HFFc6 (cell line): ENCODE measurements at regions not wholly inside any gene's neighbourhood (a gene's known extent, or its start where the extent isn't known, plus 50 kb on each side); places are given as distances from the start of the nearest gene placed in this dataset.

Experiments
- DNase-seq: peaks from one replicate; pipeline ENCODE4 v3.0.0-alpha.2; 2018
- H3K27ac Mint-ChIP-seq: 2 replicates; pipeline ENCODE4 v1.8.0; 2020; ENCODE audit warnings: mild to moderate bottlenecking, mixed read lengths
- H3K27me3 Mint-ChIP-seq: 2 replicates; pipeline ENCODE4 v1.8.0; 2021; ENCODE audit warnings: mild to moderate bottlenecking, moderate library complexity, mixed read lengths; ENCODE audit not compliant: insufficient read depth
- H3K36me3 Mint-ChIP-seq: 2 replicates; pipeline ENCODE4 v1.8.0; 2021; ENCODE audit warnings: low read depth, mixed read lengths
- H3K4me1 Mint-ChIP-seq: 2 replicates; pipeline ENCODE4 v1.8.0; 2020; ENCODE audit warnings: low read depth, mixed read lengths
- H3K4me3 Mint-ChIP-seq: 2 replicates; pipeline ENCODE4 v1.8.0; 2020; ENCODE audit warnings: mild to moderate bottlenecking, moderate library complexity, mixed read lengths
- H3K9me3 Mint-ChIP-seq: 2 replicates; pipeline ENCODE4 v1.8.0; 2020; ENCODE audit warnings: mild to moderate bottlenecking, mixed read lengths
- CTCF ChIP-seq: fragments of 200-600 bp; sonication (generic); IDR thresholded peaks from 2 replicates; pipeline ENCODE4 v1.5.0; 2021; ENCODE audit warnings: antibody characterized with exemption, mild to moderate bottlenecking

GRCh38 chr19:28245937-28246336, 967.0 kb downstream of the UQCRFS1 start:
- no peaks in the 10 kb centered on the region; the same call in 1 of the 2 replicates for H3K36me3 Mint-ChIP-seq
- no peak overlapping the region for H3K27ac Mint-ChIP-seq
- H3K9me3 Mint-ChIP-seq: peaks cover 50% of the 10 kb centered on the region
- H3K4me3 Mint-ChIP-seq: no peak overlapping the region
- no peak for TF ChIP-seq CTCF
- no peaks in the 10 kb centered on the region; the same call in 1 of the 2 replicates for H3K27me3 Mint-ChIP-seq
- DNase-seq: no peak
- H3K4me1 Mint-ChIP-seq: no peaks in the 10 kb centered on the region

- no peaks in the 10 kb centered on the region; the same call in 1 of the 2 replicates for H3K36me3 Mint-ChIP-seq
- no peak overlapping the region for H3K27ac Mint-ChIP-seq
- H3K4me1 Mint-ChIP-seq: no peaks in the 10 kb centered on the region
- TF ChIP-seq CTCF: no peak
- no peak for DNase-seq
- H3K9me3 Mint-ChIP-seq: peaks cover 46% of the 10 kb centered on the region
- H3K27me3 Mint-ChIP-seq: no peaks in the 10 kb centered on the region
- no peak overlapping the region for H3K4me3 Mint-ChIP-seq
Observed at GRCh38 chr19:28244966-28245365, 968.0 kb downstream of the UQCRFS1 start.

- H3K36me3 Mint-ChIP-seq: no peaks in the 10 kb centered on the region; the same call in 1 of the 2 replicates
- no peaks in the 10 kb centered on the region for H3K27me3 Mint-ChIP-seq
- H3K9me3 Mint-ChIP-seq: peaks cover 47% of the 10 kb centered on the region
Observed at GRCh38 chr19:28242317-28242927, 970.5 kb downstream of the UQCRFS1 start.

DNA sequence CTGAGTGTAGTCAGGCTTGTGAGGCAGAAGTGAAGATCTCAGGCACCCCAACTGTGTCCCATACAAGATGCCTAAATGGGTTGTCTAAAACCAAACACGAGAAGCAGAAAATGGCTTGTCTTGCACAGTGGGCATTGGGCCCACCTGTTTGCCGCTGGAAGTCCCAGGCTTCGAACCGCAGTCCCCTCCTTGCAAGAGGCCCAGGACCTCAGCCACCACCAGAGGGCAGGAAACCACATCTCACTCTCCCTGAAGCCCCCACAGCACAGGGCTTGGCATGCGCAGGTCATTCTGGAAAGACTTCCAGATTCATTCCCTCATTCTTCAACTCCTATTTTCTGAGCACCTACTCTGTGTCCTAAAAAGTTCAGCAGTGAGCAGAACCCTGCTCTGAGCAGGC, 973.7 kb downstream of the UQCRFS1 start:
- no peaks in the 10 kb centered on the region for H3K4me1 Mint-ChIP-seq

More at GRCh38 chr19:28242317-28242927, 970.5 kb downstream of the UQCRFS1 start:
- DNase-seq: no peak
- H3K4me3 Mint-ChIP-seq: no peak overlapping the region
- TF ChIP-seq CTCF: peak; percentile 67
- no peaks in the 10 kb centered on the region for H3K4me1 Mint-ChIP-seq
- H3K27ac Mint-ChIP-seq: no peak overlapping the region

DNA sequence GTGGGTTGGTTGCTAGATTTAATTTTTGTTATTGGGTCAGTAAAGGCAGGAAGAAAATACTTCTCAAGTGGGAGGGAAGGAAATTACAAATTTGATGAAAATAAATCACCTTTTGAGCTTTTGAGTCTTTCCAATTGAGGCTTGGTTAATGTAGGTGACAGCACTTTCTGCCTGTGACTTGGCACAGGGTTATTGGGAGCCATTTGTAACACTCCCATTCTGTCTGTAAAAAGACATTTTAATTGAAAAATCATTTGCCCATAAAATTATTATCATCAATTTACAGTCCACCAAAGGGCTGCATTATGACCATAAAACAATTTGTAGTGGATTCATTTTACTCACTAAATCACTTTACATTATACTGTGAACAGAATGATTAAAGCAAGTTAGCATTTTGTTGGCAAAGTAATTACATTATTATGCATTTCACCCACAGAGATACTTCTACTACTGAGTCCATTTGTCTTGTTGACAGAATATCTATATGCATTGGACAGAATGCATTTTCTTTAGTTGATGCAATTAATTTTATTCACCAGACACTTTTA, 974.6 kb downstream of the UQCRFS1 start:
- H3K27me3 Mint-ChIP-seq: no peaks in the 10 kb centered on the region
- no peaks in the 10 kb centered on the region for H3K4me1 Mint-ChIP-seq
- no peak overlapping the region for H3K27ac Mint-ChIP-seq
- peaks cover 64% of the 10 kb centered on the region for H3K9me3 Mint-ChIP-seq
- H3K4me3 Mint-ChIP-seq: no peak overlapping the region
- TF ChIP-seq CTCF: no peak
- peaks cover 5% of the 10 kb centered on the region; the same call in 1 of the 2 replicates for H3K36me3 Mint-ChIP-seq
- DNase-seq: no peak

More for the DNA sequence above, 973.7 kb downstream of the UQCRFS1 start:
- H3K27me3 Mint-ChIP-seq: no peaks in the 10 kb centered on the region
- peaks cover 64% of the 10 kb centered on the region for H3K9me3 Mint-ChIP-seq
- H3K27ac Mint-ChIP-seq: no peak overlapping the region
- DNase-seq: no peak
- 0 out of 2 replicates have a peak, but pooled peaks have one; percentile 15 for TF ChIP-seq CTCF
- peaks cover 5% of the 10 kb centered on the region; the same call in 1 of the 2 replicates for H3K36me3 Mint-ChIP-seq
- H3K4me3 Mint-ChIP-seq: no peak overlapping the region
